Activated gamma-delta T cell treated with anti-CD3 and anti-CD28 coated beads, Interleukin-2, amount 50 U/mL, for 16 hours (primary cell): ENCODE measurements at regions not wholly inside any gene's neighbourhood (a gene's known extent, or its start where the extent isn't known, plus 50 kb on each side); places are given as distances from the start of the nearest gene placed in this dataset.
"Not testable (repeated sequence)": the region's sequence is repeated elsewhere in the genome, so short reads cannot be mapped to it uniquely, and the experiment has no call there.

Experiments used
- DNase-seq: peaks from one replicate; pipeline ENCODE4 v3.0.0-alpha.2; 2020; ENCODE audit warnings: low read depth

- DNase-seq, result not testable (repeated sequence)
These were observed 330.1 kb upstream of the FRG1 start for GRCh38 chr4:189610571-189610970.

- no peak for DNase-seq
These were observed 327.5 kb upstream of the FRG1 start for GRCh38 chr4:189613207-189613606.

- no peak for DNase-seq
These were observed 325.4 kb upstream of the FRG1 start for GRCh38 chr4:189615217-189615663.

GRCh38 chr4:189617741-189618140 lies 322.9 kb upstream of the FRG1 start:
- not testable (repeated sequence) for DNase-seq

- not testable (repeated sequence) for DNase-seq
These were observed 321.0 kb upstream of the FRG1 start for GRCh38 chr4:189619441-189620250.

DNA sequence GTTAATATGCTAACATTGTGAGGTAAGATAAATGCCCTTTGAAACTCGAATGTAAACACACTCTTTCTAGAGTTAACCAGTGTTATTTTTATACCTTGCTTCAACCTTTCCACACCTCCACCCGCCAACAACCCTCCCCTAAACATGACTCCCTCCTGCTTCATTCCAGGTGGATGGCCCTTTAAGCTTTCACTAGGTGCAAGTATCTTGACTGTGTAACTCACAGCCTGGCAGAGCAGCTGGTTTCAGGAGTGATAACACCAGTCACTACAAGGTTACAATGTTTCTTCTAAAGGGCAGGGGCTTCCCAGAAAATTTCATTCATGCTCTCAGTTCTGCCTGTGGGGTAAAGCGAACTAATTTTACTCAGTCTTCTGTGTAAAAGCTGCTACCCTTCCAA lies 318.1 kb upstream of the FRG1 start:
- DNase-seq, result not testable (repeated sequence)

GRCh38 chr4:189627041-189627440 lies 313.6 kb upstream of the FRG1 start:
- DNase-seq, result not testable (repeated sequence)

DNA sequence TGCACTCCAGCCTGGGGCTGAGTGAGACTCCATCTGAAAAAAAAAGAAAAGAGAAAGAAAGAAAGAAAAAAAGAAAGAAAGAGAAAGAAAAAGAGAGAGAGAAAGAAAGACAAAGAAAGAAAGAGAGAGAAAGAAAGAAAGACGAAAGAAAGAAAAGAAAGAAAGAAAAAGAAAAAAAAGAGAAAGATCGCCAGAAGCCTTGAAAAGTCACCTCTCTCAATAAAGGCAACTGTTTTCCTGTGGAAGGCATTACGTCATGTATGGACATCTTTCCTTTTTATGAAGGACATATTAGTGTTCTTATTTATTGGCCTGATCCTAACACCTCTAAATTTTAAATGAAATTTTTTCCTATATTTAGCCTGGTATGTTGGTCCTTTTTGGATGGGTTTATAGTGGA lies 310.9 kb upstream of the FRG1 start:
- DNase-seq, result not testable (repeated sequence)

DNA sequence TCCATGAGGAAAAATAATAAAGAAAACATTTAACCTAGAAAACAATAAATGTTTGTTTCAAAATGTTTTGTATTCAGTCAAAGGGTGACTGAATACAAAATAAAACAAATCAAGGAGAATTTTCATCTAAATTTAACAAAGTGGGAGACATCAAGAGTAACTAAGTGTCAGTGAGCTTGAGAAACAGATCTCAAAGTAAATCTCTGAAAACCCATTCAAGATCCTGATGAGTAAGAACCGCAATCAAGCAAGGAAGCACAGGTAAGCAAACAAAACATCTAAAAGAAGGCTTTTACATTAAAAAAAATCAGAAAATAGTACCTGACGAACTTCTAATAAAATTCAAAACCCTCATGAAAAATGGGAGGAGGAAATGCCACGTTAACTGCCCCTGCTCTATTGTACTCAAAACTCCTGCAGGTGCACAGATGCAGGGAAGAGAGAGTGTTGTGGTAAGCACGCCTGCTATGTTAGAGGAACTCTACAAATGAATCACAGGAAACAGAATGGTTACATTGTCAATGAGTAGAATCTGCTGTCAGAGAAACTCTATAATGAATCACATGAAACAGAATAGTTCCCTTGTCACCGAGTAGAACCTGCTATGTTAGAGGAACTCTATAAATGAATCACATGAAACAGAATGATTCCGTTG lies 309.6 kb upstream of the FRG1 start:
- not testable (repeated sequence) for DNase-seq

- not testable (repeated sequence) for DNase-seq
These were observed 309.1 kb upstream of the FRG1 start for GRCh38 chr4:189631568-189631916.

- DNase-seq, result not testable (repeated sequence)
These were observed 290.2 kb upstream of the FRG1 start for GRCh38 chr4:189650436-189650835.

DNA sequence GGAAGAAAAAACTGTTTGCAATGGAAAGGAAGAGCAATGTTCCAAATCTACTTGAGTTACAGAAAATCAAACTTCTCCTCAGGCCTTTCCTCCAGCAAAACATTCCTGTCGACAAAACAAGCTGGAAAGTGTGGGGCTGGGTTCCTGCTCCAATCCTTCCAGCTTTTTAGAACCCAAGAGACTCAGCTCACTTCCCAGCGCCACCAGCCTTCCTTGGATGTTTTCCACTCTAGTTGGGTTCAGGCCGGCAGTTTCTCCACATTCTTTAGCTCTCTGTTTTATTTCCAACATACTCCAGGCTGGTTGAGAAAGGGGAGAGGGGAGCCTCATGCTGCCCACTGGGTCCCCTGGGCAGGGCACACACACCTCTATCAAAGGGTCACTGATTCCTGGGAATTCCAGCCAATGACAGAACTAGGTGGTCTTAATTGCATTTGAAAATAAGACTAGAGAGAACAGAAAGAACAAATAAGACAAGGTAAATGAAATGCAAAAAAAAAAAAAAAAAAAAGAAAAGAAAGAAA lies 287.5 kb upstream of the FRG1 start:
- DNase-seq, result not testable (repeated sequence)

DNA sequence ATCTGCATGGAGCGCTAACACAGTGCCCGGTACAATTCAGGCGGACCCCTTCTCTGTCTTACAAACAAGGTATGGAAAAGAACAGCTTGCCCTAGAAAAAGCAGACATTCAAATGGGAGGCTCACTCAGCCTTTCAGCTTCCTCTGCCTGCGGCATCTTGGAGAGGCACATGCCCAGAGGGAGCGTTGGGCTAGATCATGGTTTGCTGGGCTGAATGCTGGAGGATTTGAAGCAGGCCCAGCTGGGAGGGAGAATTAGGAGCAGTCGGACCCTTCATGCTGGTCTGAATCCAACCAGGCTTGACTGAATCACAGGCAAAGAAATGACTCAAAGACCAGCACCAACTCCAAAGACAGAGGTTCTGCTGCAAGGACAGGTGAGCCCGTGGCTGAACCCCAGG lies 286.7 kb upstream of the FRG1 start:
- not testable (repeated sequence) for DNase-seq

DNA sequence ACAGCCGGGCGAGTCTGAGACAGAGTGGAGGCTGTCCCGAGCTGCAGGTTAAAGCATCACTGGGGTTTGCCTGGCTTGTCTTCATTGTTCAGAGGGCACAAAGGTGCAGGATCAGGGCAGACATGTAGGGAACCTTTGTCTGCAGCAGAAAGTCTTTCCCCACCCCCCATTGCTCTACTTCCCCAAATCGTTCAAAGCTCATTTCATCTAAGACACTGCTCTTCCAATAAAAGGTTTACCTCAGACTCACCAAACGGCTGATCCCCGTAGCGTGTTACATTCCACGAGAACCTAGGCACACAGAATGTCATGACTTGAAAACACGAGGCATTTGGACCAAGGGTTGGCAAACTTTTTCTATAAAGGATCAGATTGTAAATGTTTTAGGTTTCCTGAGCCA lies 286.3 kb upstream of the FRG1 start:
- not testable (repeated sequence) for DNase-seq

DNA sequence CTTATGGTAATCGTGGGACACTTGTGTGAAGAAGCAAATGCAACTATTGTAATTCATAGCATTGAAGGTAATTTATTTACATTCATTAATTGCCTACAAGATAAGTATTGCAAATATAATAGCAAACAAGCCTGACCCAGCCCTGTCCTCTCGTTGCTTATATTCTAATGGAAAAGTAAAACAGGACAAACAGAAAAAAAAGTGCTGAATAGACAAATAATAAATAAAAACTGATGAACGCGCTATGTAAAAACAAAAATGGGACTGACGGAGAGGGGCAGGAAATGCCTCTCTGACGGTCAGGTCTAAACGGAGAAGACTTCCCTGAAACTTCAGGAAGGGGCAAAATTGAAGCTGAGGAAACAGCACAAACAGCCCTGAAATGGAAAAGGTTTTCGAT lies 284.9 kb upstream of the FRG1 start:
- not testable (repeated sequence) for DNase-seq

DNA sequence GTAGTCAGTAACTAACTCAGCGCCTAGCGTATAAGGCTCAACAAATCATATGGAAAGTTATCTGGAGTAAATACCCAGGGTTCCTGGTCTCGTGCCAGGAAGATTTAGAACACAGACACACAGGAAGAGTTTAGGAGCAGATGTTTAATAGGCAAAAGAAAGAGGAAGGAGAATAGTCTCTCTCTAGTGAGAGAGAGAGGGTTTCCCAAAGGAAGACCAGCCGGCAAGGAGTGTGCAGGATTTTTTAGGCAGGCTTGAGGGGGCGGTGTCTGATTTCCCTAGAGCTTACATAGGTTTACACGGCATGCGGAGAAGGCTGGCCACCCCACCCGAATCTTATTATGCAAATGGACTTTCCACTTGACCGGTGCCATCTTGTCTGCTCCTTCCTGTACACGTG lies 284.0 kb upstream of the FRG1 start:
- no peak for DNase-seq

DNA sequence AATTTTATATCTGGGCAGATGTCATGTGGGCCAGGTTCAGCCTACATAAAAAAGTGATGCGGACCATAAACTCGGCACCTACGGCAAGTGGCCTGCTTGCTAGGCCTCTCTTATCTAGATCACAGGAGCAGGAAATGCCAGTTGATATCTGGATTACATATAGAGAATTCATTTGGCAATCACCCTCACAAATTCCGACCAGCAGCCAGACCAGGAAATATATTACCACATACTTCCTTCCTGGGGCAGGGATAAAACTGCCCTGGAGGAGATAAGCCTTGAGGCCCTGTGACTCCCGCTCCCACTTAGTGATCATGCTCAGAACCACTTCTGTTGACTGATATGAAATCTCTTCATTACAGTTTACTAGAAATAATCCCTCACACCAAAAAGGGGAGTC lies 282.4 kb upstream of the FRG1 start:
- not testable (repeated sequence) for DNase-seq

- DNase-seq, result not testable (repeated sequence)
These were observed 281.8 kb upstream of the FRG1 start for GRCh38 chr4:189658831-189659230.

DNA sequence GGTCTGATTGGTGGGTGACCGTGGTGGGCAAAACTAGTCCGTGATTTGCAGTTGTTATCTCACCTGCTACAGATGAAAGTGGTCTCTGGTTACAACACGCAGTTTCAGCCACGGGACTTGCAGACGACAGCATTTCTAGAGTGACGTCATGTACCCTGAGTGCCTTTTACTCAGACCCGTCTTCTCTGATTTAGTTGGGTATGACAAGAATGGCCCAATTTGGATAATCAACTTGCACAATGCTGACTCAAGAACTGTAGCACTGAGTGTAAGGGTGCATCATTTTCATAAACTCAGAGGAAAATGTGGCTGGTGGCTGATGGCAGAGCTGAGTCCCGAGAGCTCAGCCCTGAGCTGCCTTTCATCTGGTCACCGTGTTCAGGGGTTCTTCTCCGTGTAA lies 281.4 kb upstream of the FRG1 start:
- no peak for DNase-seq

DNA sequence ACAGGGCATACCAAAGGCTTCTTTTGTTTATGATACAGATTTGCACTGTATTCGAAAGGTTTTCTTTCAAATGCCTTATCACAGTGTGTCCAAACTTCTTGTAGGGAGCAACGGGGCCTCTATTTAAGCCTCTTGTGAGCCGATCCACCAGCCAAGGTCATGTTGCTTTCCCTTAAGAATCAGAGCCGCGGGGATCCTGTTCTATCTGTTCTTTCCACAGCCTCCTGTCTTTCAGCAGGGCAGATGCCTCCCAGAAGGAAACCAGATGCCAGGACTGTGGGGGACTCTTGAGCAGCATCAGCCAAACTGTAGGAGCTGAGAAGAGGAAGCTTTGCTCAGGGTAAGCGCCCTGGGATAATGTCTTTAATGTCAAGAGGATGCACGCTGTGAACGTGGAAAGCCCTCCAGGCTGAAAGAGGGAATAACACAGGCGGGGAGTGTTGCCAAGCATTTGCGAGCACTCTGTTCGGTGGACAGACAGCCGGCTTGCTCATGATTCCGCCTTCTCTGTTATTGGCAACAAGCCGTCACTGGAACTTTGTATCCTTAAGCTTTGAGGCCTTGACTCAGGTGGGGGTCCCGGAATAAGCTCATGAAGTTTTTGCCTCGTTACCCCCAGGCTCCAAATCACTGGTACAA lies 279.8 kb upstream of the FRG1 start:
- no peak for DNase-seq

- no peak for DNase-seq
These were observed 275.9 kb upstream of the FRG1 start for GRCh38 chr4:189664693-189665250.

GRCh38 chr4:189665712-189666305 lies 274.9 kb upstream of the FRG1 start:
- not testable (repeated sequence) for DNase-seq
